ENCODE measurements at regions not wholly inside any gene's neighbourhood (a gene's known extent, or its start where the extent isn't known, plus 50 kb on each side); places are given as distances from the start of the nearest gene placed in this dataset.

DNA sequence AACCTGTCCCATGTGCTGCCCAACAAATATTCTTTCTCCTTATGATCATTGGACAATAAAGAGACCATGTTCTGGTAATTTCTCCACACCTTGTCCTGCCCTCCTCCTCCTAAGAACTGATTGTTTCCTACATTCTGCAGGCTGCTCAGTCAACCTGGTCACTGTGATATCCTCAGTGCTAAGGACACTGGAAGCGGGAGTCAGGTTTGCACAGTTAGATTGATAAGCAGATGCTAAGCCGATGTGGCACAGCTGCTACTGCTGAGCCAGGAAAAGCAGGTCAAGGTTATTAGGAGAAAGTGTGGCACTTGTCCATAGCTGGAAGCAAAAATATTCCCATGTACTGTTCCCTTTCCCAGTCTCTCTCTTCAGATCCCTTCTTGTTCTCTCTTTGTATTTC, 154.8 kb downstream of the TFAP2B start:
- intact Hi-C loops (cut with micrococcal nuclease; ENCODE audit: unreplicated experiment): no loop called here
- H3K9ac ChIP-seq (ENCODE audit: insufficient read depth, low read depth, low read length): no peak overlapping the region
- H3K4me1 ChIP-seq (ENCODE audit: insufficient read depth, low read length): no peaks in the 10 kb centered on the region
- H3K27ac ChIP-seq (ENCODE audit: extremely low read length, insufficient read depth, low read length): no peak overlapping the region
- H3K36me3 ChIP-seq (replicated peaks in 1 of 2; ENCODE audit: control insufficient read depth in 1 of 2, insufficient read depth in 2 of 2, low read length in 2 of 2): no peaks in the 10 kb centered on the region
- no peak for DNase-seq (ENCODE audit: low spot score)
- TF ChIP-seq, protein P1, sequence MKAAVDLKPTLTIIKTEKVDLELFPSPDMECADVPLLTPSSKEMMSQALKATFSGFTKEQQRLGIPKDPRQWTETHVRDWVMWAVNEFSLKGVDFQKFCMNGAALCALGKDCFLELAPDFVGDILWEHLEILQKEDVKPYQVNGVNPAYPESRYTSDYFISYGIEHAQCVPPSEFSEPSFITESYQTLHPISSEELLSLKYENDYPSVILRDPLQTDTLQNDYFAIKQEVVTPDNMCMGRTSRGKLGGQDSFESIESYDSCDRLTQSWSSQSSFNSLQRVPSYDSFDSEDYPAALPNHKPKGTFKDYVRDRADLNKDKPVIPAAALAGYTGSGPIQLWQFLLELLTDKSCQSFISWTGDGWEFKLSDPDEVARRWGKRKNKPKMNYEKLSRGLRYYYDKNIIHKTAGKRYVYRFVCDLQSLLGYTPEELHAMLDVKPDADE (CRISPR knock-in tag; IDR thresholded peaks at IDR 0.05): no peak
- TF ChIP-seq PITX1 (CRISPR knock-in tag; IDR thresholded peaks at IDR 0.05): no peak
- TF ChIP-seq, protein P2, sequence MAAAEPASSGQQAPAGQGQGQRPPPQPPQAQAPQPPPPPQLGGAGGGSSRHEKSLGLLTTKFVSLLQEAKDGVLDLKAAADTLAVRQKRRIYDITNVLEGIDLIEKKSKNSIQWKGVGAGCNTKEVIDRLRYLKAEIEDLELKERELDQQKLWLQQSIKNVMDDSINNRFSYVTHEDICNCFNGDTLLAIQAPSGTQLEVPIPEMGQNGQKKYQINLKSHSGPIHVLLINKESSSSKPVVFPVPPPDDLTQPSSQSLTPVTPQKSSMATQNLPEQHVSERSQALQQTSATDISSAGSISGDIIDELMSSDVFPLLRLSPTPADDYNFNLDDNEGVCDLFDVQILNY (CRISPR knock-in tag; conservative IDR thresholded peaks at IDR 0.05): no peak
- TF ChIP-seq ZBTB8A (CRISPR knock-in tag; IDR thresholded peaks at IDR 0.05; ENCODE audit: borderline replicate concordance, low read depth): no peak
- no peak for TF ChIP-seq ZNF615 (CRISPR knock-in tag; IDR thresholded peaks at IDR 0.05; ENCODE audit: borderline replicate concordance)
- TF ChIP-seq ZNF567 (CRISPR knock-in tag; IDR thresholded peaks at IDR 0.05; ENCODE audit: borderline replicate concordance): no peak
- TF ChIP-seq ZNF431 (CRISPR knock-in tag; IDR thresholded peaks at IDR 0.05; ENCODE audit: borderline replicate concordance, low read depth): no peak
- no peak for TF ChIP-seq ZNF552 (CRISPR knock-in tag; IDR thresholded peaks at IDR 0.05; ENCODE audit: borderline replicate concordance)
- TF ChIP-seq ZNF747 (CRISPR knock-in tag; IDR thresholded peaks at IDR 0.05; ENCODE audit: borderline replicate concordance): no peak
- ChIA-PET CTCF (ENCODE audit: low intra/inter-chr PET ratio, low total read pairs) (no interaction called here), POLR2A (no interaction called here)
- in situ Hi-C loops (cut with HindIII; ENCODE audit: extremely low pct_ligation_motif_present, low pct_unique_long_range_greater_than_20kb): no loop called here
- H3K4me2 ChIP-seq (ENCODE audit: low read depth, low read length): no peak overlapping the region
- no peaks in the 10 kb centered on the region for H3K27me3 ChIP-seq (ENCODE audit: control insufficient read depth in 1 of 2, insufficient read depth in 2 of 2, low read length in 2 of 2)
- FAIRE-seq: no peak
- ATAC-seq: no peak
- no peak overlapping the region for H2AFZ ChIP-seq (ENCODE audit: low read length)
- H4K20me1 ChIP-seq (ENCODE audit: insufficient read depth, low read length): no peaks in the 10 kb centered on the region
- H3K79me2 ChIP-seq (ENCODE audit: insufficient read depth, low read length): no peaks in the 10 kb centered on the region
- no peaks in the 10 kb centered on the region for H3K9me3 ChIP-seq (ENCODE audit: low read length)
- 4% methylated on average over 2 of the region's 2 CpGs for WGBS (ENCODE audit: low lambda C conversion rate)
- no peak overlapping the region for H3K4me3 ChIP-seq (replicated peaks in 1 of 3; ENCODE audit: insufficient read depth in 1 of 3, low read depth in 2 of 3, low read length in 3 of 3)
- no TSS peak for BruUV-seq (replicated peaks)
